Lung microvascular endothelial cell (primary cell): ENCODE measurements at regions not wholly inside any gene's neighbourhood (a gene's known extent, or its start where the extent isn't known, plus 50 kb on each side); places are given as distances from the start of the nearest gene placed in this dataset.
A peak's percentile ranks its signal among the peaks of the same experiment; 100 is the strongest.

Source experiments
- DNase-seq, 2 donors: peaks; one replicate each; pipeline versions ENCODE4 v3.0.0 to v3.0.0-alpha.2; 2010; ENCODE audit warnings: low read depth in 2 of 2

DNA sequence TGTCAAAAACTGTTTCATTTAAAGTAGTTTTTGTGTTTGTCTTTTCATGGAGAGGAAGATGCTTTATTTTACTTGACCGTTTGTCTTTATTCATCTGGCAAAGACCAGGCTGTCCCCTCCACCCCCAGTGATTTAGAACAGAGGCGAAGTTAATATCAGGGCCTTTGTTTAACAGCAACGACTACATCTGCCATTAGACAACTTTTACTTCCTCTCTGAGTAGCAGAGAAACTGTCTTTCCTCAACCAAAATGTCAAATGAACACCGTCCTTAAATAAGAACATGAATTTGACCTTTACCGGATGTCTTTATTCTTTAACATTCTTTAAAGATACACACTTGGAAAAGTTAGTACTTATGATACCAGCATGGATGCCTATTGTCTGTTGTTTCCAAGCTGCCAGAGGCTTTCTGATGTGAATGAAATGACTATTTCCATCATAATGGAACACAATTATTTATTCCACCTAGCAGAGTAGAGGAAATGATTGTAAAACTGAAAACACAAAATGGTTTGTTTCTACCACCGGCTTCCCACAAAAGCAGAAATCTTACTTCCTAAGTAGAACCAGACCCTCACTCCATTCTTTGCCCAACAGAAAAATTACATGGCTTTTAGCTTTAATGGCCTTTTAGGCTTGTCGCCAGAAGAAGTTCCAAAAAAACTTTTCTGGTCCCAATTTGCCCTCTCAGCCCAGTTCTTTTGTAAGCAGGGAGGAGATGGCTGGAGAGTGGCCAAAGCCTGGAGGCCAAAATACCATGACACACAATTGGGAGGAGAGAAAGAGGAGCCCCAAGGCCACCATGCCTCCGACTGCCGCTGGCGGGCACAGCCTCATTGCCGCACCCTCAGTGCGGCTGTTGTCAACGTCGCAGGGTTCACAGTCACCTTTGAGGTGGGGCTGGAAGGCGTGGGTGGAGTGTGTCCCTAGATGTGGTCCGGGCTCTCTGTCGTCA is 168.5 kb downstream of the TEX36 start:
- no peak for DNase-seq

DNA sequence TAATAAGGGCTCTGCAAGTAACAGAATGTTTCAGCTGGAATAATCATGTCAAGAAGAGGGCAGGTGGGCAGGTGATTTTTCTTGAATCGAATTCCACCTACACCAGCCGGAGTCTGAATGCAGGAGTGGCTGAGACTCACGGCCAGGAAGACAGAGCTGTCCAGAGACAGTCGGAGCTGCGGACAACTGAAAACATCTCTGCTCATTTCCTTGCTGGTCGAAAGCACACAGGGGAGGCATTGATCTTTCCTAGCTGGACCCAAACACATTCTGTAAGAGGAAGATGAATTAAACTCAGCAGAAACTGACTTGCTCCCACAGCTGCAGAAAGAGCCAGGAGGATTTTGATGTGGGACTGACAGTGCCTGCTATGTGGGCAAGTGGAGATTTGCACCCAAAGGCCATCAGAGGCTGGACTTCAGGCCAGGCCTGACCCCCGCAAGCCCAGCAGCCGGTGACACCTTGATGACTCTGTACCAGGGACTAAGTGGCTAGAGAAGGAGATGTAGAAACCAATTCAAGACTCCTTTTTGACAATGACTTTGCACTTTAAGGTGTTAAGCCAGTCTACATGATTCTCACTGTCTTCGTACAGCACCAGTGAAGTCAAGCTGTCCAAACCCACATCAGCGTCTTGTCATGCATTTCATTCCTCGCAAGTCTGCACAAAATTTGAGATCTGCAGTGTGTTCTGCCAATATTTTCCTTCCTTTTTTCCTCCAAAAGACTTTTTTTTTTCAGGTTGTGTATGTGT is 169.4 kb downstream of the TEX36 start:
- DNase-seq: no peak

DNA sequence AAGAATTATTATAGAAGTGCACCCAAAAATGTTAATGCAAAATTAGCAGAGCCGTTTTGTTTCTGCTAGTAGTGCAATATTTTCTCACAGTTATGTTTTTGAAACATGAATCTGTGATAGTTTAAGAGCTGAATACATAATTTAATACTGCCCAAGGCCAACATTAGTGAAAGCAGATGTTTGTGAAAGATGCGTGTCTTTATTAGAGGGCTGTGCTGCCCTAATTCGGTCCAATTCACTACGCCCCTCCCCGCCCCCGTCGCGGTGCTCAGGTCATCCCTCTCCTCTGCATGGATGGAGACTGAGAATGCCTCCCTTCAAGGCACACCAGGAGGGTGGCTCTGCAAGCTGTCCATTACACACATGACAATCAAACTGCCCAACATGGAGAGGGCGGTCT is 172.0 kb downstream of the TEX36 start:
- DNase-seq: no peak

DNA sequence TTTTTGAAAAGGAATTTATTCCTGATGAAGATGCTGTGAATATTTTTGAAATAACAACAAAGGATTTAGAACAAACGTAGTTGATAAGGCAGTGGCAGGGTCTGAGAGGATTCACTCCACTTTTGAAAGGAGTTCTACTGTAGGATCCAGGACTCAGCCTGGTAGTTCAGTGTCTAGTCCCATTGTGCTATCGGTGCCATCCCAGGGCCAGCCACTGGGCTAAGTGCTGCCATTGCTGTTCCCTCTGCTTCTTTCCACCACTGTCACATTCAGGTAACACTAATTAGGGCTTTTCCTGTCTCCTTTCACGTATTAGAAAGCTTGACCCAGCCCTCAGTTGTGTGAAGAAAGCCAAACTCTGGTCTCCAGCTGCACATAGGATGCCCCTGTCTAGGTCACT is 177.3 kb downstream of the TEX36 start:
- DNase-seq: no peak

DNA sequence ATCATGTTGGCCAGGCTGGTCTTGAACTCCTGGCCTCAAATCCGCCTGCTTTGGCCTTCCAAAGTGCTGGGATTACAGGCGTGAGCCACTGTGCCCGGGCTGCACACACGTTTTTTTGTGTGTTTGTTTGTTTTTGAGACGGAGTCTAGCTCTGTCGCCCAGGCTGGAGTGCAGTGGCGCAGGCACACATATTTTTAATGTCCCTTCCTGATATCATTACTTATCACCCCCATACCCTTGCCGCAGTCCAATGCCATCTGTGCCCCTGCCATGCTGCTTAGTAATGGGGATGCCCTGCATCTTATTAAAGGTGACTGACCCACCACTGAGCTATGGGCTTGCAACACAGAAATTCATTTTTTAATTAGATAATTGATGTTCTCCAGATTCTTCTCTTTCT is 180.7 kb downstream of the TEX36 start:
- DNase-seq: no peak

DNA sequence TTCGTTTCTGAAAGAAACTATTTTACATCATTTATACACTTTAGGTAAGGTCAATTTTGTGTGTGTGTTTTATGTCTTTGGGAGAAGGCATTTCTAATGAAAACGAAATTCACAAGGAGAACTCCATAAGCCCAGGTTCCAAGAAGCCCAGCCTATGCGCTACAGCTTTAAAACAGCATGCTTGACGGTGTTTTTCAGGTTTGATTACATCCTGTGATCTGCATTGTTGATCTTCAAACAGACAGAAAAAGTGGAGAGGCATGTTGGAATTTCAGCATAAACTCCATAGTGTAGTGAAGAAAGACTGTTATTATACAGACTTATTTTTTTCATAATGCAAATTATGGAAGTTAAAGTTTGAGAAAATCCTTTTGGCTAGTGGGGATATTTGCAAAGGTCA is 187.6 kb downstream of the TEX36 start:
- no peak for DNase-seq

DNA sequence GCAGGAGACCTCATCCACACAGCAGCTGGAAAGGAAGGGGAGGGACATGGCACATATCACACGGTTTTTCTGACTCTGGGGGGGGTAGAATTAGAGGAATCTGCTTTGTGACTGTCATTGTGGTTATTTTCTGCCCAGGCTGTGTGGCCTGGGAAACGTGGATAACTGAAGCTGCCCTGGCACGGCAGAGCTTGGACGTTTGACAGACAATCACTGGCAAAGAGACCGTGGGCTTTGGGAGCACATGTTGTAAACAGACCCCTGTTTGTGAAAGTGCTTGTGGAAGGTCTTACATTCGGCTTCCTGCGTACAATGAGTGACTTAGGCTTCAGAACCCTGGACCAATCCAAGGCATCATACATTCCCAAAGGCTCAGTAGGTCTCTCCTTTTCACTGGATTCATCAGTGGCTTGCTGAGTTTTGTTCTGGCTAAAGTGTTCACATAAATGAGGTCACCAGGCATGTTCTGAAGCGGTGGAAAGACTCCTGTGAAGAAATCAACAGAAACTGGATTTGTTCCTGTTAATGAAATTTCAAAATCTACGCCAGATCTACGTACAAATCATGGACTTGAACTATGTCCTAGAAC is 188.2 kb downstream of the TEX36 start:
- no peak for DNase-seq

DNA sequence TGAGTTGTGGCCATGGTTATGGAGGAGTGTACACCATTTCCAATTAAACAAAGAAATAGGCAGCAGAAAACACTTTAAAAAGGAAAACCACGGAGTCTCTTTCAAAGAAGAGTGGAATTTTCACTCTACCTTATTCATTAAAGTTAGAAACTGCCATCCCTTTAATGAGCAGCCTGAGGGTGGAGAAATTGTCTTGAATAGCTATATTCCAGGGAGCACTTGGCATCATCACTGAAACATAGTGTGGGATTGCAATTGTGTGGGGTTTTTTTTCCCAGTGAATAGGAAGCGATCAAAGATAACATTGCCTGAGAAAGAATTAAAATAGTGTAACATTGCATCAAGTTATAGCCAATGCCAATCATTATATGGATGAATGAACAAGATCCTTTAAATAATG is 191.6 kb downstream of the TEX36 start:
- DNase-seq: no peak

DNA sequence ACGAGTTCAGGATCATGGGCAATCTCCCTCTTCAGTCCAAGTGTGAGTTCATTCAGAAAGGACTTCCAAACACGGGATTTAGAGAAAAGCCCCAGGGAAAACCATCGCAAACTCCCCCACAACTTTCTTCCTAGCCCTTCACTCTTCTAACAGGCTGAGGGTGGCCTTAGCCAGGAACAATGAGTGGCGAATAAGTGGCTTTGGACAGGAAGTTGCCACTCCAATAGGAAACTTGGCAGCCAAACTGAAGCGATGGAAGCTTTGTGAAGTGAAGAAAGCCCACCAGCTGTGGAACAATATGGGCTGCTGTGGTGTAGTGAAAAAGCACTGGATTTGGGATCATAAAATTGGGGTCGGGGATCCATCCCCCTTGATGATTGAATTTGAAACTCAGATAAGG is 193.2 kb downstream of the TEX36 start:
- DNase-seq: peak in 1 of 2 donors; percentile 41

DNA sequence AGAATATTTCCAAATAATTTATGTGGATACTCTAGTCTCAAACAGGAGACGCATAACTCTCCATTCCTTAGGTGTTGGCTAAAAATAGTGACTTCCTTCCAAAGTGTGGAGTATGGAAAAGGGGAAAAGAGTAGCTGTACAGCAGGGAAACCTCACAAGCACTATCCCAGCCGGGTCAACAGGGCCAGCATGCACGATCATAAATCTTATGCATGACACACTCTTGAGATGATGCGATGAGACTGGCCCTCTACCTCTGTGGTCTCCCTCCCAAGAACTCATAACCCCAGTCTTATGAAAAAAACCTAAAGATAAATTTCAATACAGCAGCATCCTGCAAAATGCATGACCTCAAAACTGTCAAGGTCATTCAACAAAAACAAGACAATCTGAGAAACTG is 197.3 kb downstream of the TEX36 start:
- no peak for DNase-seq

DNA sequence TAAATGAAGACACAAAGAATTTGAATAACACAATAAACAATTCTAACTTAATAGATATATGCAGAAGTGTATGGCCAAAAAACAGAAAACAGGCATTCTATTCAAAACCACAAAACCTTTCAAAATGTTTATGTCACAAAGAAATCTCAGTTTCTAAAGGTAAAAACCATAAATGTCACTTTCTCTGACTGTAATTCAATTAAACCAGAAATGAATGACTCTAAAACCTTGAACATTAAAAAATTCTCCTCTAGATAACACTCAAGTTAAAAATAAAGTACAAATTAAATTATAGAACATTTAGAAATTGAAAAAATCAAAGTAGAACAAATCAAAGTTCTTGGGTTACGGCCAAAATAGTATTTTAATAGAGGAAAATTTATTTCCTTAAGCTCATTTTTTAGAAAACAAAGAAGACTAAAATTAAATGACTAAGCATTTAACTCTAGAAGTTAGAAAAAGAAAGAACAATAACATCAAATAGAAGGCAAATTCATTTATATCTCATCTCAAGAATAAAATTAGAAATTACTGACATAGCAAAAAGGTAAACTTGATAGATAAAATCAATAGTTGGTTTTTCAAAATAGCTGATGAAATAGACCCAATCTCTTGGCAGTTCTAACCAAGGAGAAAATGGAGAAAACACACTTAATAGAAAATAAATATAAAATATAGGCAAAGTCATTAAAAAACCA is 198.8 kb downstream of the TEX36 start:
- no peak for DNase-seq

DNA sequence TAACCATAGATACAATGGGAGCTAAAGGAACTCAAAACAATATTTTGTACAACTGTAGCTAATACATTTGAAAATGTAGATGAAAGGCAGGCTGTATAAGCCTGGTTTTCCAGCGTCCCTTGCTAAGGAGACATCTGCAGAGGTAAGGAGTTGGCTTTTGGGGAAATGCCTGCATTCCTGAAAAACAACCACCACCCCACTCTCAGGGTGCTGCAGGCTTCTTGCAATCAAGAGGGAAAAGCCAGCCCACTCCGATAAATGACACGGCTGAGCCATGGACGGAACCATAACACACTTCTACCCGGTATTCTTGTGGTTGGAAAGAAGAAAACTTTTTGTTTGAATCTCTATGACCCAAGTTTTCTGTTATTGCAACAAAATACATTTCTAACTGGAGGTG is 200.3 kb downstream of the TEX36 start:
- no peak for DNase-seq

DNA sequence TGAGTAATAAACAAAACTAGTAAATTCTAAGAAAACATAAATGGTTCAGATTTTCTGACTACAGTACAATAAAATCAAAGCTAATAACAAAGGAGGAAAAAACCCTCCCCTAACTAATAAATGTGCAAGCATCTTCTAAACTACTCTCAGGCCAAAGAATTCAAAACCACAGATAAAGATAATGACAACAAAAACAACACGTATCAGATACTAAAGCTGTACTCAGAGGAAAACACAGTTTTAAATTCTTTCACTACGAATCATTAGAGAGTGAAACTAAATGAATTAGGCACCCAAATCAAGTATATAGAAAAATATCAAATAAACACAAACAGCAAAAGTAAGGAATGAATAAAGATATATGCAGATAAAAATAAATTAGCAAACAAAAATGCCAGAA is 200.9 kb downstream of the TEX36 start:
- DNase-seq: no peak

DNA sequence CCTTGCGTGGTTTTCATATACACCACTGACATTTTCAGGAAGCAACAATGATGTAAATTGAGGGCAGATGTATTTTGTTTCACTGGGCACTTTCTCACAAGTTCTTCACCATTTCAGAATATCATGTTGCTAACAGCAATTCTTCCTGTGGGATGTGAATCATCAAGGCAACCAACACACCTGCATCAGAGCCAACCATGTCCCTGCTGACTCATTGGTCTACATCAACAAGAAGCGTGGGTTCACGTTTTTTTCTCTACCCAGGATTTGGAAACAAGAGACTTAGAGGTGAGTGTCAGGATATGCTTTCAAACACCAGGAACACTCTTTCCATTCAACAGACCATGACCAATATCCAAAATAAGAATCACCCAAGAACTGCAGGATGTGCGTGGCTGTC is 203.9 kb downstream of the TEX36 start:
- peak in 1 of 2 donors; percentile 9 for DNase-seq

DNA sequence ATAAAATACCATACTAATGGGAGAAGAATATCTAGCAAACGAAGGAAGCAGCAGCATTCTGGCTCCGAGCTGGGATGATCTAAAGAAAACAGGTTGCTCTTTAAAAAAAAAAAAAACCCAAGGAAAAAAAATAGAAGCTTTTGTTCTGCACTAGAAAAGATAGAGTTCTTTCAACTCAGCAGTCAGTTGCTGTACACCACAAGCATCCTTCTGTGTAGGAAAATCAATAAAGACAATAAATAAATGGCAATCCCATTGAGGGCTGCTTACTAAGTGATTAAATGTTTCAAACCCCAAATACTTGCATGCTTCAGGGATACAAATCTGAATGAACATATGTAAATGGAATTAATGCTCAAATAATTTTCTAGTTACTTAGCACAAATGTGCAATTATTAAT is 207.1 kb downstream of the TEX36 start:
- no peak for DNase-seq

DNA sequence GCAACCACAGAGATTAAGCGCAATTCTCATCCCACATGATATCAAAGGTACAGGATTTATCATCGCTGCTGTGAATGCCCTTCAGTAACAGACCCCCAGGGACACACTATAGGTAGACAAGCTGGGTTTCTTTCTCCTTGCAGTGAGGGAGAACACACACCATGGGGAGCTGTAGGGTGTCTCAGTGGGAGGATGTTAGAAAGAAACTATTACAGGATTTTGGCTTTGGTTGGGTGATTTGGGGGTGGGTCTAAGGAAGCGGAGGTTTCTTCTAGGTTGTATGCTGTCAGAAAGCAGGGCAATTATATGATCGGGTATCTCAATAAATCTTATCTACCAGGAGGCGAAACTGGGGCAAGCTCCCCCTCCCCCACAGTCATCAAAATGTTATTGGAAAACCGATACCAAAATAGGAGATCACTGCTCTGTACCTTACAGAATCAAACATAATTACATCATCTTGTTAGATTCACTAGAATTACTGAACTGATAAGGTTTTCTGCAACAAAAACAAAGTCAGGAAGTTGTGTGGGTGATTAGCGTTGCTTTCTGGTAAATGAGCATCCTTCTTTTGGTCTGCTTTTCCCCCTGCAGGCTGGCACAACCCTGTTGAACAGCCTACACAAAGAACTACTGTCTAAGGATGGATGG is 209.7 kb downstream of the TEX36 start:
- no peak for DNase-seq

DNA sequence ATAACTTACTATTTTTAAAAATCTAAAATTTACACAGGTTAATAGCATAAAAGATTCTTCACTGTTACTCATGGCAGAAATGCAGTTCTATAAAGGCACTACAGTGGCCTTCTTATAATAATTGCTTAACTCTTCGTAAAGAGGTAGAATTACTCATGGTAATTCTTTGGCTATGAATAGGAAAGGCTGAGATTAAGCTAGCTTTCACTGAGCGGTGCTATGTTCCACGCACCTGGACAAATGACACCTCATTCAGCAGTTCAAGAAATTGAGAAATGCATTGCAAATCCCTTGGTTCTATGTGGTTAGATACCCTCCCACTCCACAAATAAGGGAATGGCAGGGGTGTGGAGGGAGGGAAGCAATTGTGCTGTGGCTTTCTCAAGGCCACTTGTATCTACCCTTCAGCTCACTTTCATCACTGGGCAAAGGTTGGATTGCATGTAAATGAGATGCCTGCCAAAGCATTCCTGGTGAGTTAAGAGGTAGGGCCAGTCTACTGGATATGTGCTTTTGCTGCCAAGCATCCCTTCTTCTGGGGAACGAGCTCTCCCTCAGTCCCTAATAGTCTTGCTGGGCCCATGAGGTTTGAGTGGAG is 210.9 kb downstream of the TEX36 start:
- DNase-seq: no peak

DNA sequence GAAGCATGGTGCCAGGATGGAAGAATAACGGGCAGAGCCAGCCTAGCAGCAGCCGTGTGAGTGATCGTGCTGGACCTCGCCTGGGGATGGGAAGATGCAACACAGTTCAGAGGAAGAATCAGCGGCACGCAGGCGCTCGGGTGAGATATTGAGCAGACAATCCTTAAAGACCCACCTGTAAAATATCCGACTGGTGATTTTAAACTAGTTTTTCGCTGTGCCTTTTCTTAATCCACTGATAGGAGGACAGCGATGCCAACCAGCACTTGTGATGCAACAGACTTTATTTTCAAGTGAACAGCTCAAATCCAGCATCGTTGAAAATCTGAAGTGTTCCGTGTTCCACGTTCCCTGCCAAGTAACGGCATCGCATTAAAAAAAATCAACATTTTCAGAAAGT is 214.7 kb downstream of the TEX36 start:
- DNase-seq: no peak

DNA sequence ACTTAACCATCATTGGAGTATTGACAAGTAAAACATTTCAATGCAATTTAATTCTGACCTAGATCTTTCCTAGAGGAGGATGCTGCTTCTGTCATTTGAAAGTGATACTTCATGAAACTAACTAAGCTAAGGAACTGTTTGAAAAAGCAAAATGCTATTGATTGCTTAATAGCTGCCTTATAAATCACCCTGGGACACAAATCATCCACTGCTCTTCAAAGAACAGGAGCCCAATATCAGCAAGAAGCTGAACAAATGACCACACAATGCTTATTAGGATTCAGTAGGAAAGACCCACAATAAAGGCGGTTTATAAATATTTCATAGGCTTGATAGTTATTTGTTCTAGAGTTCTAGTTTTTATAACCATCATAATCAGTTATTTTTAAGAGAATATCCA is 216.3 kb downstream of the TEX36 start:
- DNase-seq: no peak

DNA sequence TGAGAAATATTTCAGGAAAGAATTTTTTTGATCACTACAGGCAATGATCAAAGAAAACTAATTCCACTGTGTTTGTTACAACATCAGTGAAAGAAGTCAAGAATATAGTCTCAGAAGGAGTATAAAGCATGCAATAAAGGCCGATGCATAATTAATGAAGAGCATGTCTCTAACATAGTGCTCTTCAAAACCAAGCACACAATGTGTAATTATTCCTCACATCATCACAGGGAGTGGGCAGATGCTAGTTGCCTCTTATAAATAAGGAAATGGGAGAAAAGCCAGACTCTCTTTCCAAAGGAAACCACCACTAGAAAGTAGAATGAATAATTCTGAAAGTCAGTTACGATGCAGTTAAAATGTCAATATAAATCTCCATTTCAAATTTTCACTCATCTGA is 220.1 kb downstream of the TEX36 start:
- DNase-seq: no peak

DNA sequence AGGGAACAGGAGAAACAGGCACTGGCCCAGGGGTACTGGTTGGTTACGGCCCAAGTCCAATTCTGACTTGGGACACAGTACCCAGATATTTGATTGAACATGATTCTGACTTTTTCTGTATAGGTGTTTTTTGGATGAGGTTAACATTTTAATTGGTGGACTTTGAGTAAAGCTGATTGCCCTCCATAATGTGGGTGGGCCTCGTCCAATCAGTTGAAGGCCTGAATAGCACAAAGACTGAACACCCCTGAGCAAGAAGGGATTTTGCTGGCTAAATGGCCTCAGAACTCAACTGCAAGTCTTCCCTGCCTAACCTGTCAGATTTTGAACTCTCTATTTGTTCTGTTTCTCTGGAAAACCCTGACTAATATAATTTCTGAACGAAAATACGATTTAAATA is 222.6 kb downstream of the TEX36 start:
- no peak for DNase-seq
